Small intestine (tissue), 7 donors: ENCODE measurements at regions not wholly inside any gene's neighbourhood (a gene's known extent, or its start where the extent isn't known, plus 50 kb on each side); places are given as distances from the start of the nearest gene placed in this dataset.

Experiments
- DNase-seq, 2 donors: peaks; one replicate each; pipeline versions ENCODE4 v3.0.0 to v3.0.0-alpha.2; 2013
- FAIRE-seq: peaks from 2 replicates; lab custom pipeline; 2012; peaks lifted over from hg19 to GRCh38; lab: Jason Lieb, UNC
- H3K27ac ChIP-seq, 3 donors: one replicate each; pipeline ENCODE4 v1.5.1; 2013; ENCODE audit warnings: low read length in 2 of 3, mild to moderate bottlenecking in 2 of 3, control low read depth in 1 of 3, inconsistent platforms in 1 of 3, low read depth in 1 of 3, moderate library complexity in 1 of 3
- H3K27me3 ChIP-seq, 3 donors: one replicate each; pipeline ENCODE4 v1.6.1; 2013; ENCODE audit warnings: low read length in 3 of 3, inconsistent platforms in 1 of 3; ENCODE audit not compliant: control insufficient read depth in 3 of 3, insufficient read depth in 3 of 3
- H3K36me3 ChIP-seq, 3 donors: one replicate each; pipeline ENCODE4 v1.6.1; 2013; ENCODE audit warnings: low read length in 3 of 3, inconsistent platforms in 1 of 3, low read depth in 1 of 3, mild to moderate bottlenecking in 1 of 3, moderate library complexity in 1 of 3; ENCODE audit not compliant: control insufficient read depth in 3 of 3, insufficient read depth in 2 of 3
- H3K4me1 ChIP-seq, 3 donors: one replicate each; pipeline ENCODE4 v1.6.1; 2013; ENCODE audit warnings: low read length in 2 of 3, inconsistent platforms in 1 of 3, low read depth in 1 of 3, mild to moderate bottlenecking in 1 of 3, moderate library complexity in 1 of 3; ENCODE audit not compliant: control insufficient read depth in 3 of 3, insufficient read depth in 2 of 3
- H3K4me3 ChIP-seq, 3 donors: one replicate each; pipeline ENCODE4 v1.5.1; 2013; ENCODE audit warnings: low read length in 3 of 3, control low read depth in 1 of 3, inconsistent platforms in 1 of 3, low read depth in 1 of 3, mild to moderate bottlenecking in 1 of 3, moderate library complexity in 1 of 3
- H3K9me3 ChIP-seq, 2 donors: one replicate each; pipeline ENCODE4 v1.6.1; 2013; ENCODE audit warnings: low read depth in 1 of 2, low read length in 1 of 2; ENCODE audit not compliant: control insufficient read depth in 2 of 2, insufficient read depth in 1 of 2
- WGBS, 3 donors: extraction: QIAGEN DNeasy Blood & Tissue Kit; methylation state at CpG; one replicate each; pipeline ENCODE4 v1.1.7; 2013; 5-methylcytosine and 5-hydroxymethylcytosine counted together
- donor health status: healthy with polysubstance abuse.
- donor health status: control.
- donor health status: control.
- donor health status: Bipolar disorder and iron deficiency.
- donor health status: healthy.

DNA sequence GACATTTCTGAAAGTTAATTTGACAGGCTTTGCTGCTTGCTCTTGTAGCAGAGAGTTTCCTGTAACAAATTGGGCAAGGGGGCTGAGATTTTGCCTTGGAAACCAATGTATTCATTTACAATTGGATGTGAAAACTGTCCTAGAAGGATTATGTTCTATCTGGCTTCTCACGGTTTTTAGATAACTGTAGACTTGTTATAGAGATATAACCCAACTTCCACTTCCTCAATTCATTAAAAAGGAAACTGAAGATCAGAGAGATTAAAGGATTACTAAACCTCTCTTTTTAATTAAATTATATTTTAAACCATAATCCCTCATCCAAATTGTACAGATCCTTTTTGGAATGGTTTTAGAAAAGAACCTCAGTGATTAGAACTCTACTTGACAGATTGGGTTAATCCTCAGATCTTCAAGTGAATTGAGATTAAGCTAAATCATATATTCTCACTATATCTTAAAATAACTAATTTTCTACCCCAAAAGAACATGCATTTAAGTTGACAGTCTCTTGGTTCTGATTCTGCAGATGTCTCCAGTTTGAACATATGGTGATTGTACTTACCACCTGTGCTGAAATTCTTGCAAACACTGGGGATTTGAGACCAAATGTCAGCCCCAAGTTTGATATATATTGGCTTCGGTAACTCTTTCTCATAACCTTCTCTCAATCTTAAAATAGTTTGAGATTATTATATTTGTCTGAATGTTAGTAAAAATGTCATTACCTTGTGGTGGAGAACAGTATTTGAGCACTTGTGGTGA lies 130.1 kb upstream of the C9orf72 start:
- FAIRE-seq (no peak), DNase-seq (no peak)
- Histone ChIP-seq H3K9me3 (no peaks in the 10 kb centered on the region), H3K4me3 (no peak overlapping the region), H3K36me3 (no peaks in the 10 kb centered on the region), H3K4me1 (peaks cover 0 to 6% (median 0%) of the 10 kb centered on the region in 3 donors), H3K27ac (no peak overlapping the region), H3K27me3 (no peaks in the 10 kb centered on the region)
- 55 to 57% (median 55%) methylated on average over 2 of the region's 2 CpGs for WGBS, 3 donors

DNA sequence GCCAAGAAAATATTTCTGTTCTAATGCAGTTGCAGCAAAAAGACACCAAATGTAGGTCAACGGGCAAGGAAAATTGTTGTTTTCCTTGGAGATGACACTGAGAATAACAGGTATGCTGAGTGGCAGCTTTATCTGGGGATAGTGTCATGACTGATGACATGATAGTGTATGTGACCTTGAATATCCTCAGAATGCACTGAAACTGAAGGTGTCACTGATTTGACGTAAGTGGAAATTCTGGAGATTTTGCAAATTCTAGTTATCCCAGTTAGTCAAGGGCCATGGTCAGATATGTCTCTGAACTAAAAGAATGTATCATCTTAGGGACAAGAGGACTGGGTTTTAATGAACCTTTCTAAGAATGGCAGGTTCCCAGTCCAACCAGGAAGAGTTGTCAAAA lies 138.0 kb upstream of the C9orf72 start:
- DNase-seq (no peak), FAIRE-seq (no peak)
- no peaks in the 10 kb centered on the region for H3K4me1 ChIP-seq
- H3K27me3 ChIP-seq, result no peaks in the 10 kb centered on the region
- 90 to 99% (median 92%) methylated on average over 2 of the region's 2 CpGs for WGBS, 3 donors
- no peak overlapping the region for H3K4me3 ChIP-seq
- no peaks in the 10 kb centered on the region for H3K36me3 ChIP-seq
- no peaks in the 10 kb centered on the region for H3K9me3 ChIP-seq
- no peak overlapping the region for H3K27ac ChIP-seq

DNA sequence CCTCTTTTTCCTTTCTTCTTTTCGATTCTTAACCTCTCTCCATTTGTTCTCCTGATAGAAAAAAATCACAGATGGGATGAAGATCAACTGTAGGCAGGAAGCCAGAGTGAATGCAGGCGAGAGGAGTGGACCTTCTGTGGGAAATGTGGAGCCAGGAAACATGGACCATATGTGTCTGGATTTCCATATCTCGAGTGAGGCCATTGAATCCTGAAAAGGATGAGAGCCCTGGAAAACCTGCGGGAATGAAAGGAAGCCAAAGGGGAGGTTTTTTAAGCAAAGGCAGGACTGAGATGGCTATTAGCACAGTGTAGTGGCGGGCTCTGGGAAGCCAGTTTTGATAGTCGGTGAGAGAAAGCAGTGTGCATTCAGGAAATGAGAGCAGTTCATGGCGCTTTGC lies 139.5 kb upstream of the C9orf72 start:
- no peak for DNase-seq
- no peaks in the 10 kb centered on the region for H3K4me1 ChIP-seq
- no peak for FAIRE-seq
- 78 to 84% (median 80%) methylated on average over 7 of the region's 7 CpGs for WGBS, 3 donors
- H3K4me3 ChIP-seq, result no peak overlapping the region
- H3K36me3 ChIP-seq, result no peaks in the 10 kb centered on the region
- no peaks in the 10 kb centered on the region for H3K9me3 ChIP-seq
- no peaks in the 10 kb centered on the region for H3K27me3 ChIP-seq
- no peak overlapping the region for H3K27ac ChIP-seq

DNA sequence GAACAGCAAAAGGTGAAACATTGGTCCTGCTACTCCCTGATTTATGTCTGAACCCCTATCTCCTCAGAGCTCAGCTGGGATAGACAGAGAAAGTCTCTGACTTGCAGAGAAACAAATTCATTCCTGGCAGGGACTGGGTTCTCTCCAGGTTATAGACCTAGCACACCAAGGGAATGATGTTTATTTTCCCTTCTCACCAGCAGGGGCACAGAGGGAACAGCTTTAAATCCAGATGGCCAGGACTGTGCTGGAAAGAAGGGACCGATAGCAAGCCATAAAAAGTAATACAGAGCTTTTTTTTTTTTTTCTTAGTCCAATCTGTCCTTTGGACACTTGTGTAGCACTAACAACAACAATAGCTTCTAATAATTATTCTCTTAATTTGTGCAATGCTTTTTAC lies 141.1 kb upstream of the C9orf72 start:
- H3K36me3 ChIP-seq, result no peaks in the 10 kb centered on the region
- no peak for FAIRE-seq
- WGBS, 3 donors, result 23 to 61% (median 25%) methylated on average over 1 of the region's 1 CpG

DNA sequence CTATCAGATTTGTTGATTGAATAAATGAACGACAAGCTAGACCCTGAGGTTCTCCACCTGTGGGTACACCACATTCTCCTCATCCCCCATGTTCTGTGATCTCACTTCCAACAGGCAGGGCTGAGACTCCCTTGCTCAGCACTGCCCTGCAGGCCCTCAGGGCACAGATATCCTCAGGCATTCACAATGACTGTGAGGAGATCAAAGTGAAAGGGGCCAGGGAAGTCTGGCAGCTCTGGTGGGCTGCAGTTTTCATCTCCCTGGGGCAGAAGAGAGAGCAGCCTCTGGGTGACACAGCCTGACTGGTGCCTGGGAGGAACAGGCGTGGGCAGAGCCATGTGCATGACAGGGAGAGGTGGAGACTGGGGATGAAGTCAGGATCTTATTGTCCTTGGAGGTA lies 142.4 kb upstream of the C9orf72 start:
- Histone ChIP-seq H3K9me3 (no peaks in the 10 kb centered on the region), H3K4me3 (no peak overlapping the region), H3K36me3 (no peaks in the 10 kb centered on the region), H3K27ac (no peak overlapping the region), H3K4me1 (no peaks in the 10 kb centered on the region), H3K27me3 (no peaks in the 10 kb centered on the region)
- WGBS, 3 donors, result 77 to 82% (median 80%) methylated on average over 2 of the region's 2 CpGs
- FAIRE-seq, result no peak
- DNase-seq, result no peak

More for the DNA sequence above, 141.1 kb upstream of the C9orf72 start:
- Histone ChIP-seq H3K9me3 (no peaks in the 10 kb centered on the region), H3K4me3 (no peak overlapping the region), H3K27ac (no peak overlapping the region), H3K27me3 (no peaks in the 10 kb centered on the region), H3K4me1 (no peaks in the 10 kb centered on the region)
- peak; percentile 8 to 10 for DNase-seq

DNA sequence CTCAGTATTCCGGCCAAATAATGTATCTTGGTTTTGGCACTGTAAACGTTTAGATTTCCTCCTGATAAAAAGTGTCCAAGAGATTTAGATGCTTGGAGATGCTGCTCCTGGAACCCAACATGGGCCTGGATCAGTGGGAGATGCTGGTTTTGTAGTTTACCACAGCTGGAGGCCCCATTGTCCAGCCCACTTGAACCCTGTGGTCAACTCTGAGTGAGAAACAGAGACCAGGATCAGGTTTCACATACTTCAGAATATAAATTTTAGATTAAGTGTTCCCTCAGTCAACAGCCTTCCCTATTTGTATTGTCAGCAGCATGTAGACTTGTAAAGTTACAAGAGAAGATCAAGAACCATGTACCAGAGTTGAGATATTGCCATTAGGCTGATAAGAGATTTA lies 144.7 kb upstream of the C9orf72 start:
- H3K4me3 ChIP-seq, result no peak overlapping the region
- H3K4me1 ChIP-seq, result no peaks in the 10 kb centered on the region
- H3K27ac ChIP-seq, result no peak overlapping the region
- FAIRE-seq (no peak), DNase-seq (no peak)
- no peaks in the 10 kb centered on the region for H3K9me3 ChIP-seq
- 70 to 79% (median 73%) methylated on average over 2 of the region's 2 CpGs for WGBS, 3 donors
- H3K27me3 ChIP-seq, result no peaks in the 10 kb centered on the region
- H3K36me3 ChIP-seq, result no peaks in the 10 kb centered on the region

DNA sequence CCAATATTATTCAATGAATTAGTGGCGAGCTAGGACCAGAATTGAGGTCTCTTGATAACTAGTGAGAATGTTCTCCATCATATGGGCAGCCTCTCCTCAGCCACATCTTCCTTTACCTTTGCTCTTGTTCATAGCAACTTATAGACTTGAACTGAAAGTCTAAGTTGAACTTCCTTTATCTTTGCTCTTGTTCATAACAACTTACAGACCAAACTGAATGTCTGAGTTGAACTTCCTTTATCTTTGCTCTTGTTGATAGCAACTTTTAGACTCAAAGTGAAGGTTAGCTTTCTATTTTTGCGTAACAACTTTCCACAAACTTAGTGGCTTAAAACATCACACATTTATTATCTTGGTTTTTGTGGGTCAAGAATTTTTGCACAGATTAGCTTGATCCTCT lies 146.4 kb upstream of the C9orf72 start:
- DNase-seq, result no peak
- Histone ChIP-seq H3K9me3 (no peaks in the 10 kb centered on the region), H3K4me3 (no peak overlapping the region), H3K27me3 (no peaks in the 10 kb centered on the region), H3K27ac (no peak overlapping the region), H3K36me3 (no peaks in the 10 kb centered on the region), H3K4me1 (no peaks in the 10 kb centered on the region)
- 82 to 89% (median 88%) methylated on average over 2 of the region's 2 CpGs for WGBS, 3 donors
- FAIRE-seq, result no peak

DNA sequence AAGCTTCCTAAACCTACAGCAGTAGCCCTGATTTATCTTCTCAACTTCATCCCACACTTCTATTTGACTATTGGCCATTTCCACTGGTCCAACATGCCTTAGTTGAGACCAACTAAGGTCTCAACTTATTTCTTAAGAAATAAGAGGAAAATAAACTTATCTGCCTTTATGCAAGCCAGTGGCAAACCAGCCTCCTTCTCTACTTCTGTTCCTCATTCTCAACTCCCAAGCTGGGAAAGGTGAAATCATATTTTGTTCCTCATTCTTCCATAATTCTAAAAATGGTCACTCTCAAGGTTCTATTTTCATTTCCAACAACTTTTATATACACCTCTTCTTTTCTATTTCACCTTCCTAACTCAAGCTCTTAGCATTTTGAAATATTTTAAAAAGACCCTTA lies 149.6 kb upstream of the C9orf72 start:
- Histone ChIP-seq H3K27me3 (no peaks in the 10 kb centered on the region), H3K9me3 (no peaks in the 10 kb centered on the region), H3K27ac (no peak overlapping the region), H3K4me1 (no peaks in the 10 kb centered on the region), H3K36me3 (no peaks in the 10 kb centered on the region), H3K4me3 (no peak overlapping the region)
- DNase-seq (no peak), FAIRE-seq (no peak)
